Stimulated activated CD4-positive, alpha-beta T cell treated with anti-CD3 and anti-CD28 coated beads, Interleukin-2, amount 100 ng/mL, for 24 hours (primary cell): ENCODE measurements at regions not wholly inside any gene's neighbourhood (a gene's known extent, or its start where the extent isn't known, plus 50 kb on each side); places are given as distances from the start of the nearest gene placed in this dataset.

Experiments used
- DNase-seq, 2 donors: peaks; one replicate each; pipeline ENCODE4 v3.0.0-alpha.2; 2020

- DNase-seq: peak in 1 of 2 donors; percentile 52
These were observed 64.9 kb upstream of the POLG start for GRCh38 chr15:89399238-89400115.

DNA sequence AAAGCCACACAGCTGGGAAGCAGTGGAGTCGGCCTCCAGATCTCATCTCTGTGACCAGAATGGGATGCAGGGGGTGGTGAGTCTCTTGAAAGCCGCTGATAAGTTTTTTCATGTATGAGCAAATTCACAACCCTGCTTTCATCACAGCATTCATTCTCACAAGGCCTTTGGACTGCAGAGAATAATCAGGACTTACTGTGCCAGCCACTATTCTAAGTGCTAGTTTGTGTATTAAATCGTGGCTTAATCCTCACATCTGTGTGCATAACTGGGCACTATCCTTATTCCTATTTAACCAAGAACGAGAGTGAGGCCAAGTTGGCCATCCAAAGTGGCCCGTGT, 64.2 kb upstream of the POLG start:
- DNase-seq: no peak

GRCh38 chr15:89397653-89398023, 63.0 kb upstream of the POLG start:
- DNase-seq: no peak

- DNase-seq: no peak
These were observed 62.4 kb upstream of the POLG start for GRCh38 chr15:89396723-89397652.

DNA sequence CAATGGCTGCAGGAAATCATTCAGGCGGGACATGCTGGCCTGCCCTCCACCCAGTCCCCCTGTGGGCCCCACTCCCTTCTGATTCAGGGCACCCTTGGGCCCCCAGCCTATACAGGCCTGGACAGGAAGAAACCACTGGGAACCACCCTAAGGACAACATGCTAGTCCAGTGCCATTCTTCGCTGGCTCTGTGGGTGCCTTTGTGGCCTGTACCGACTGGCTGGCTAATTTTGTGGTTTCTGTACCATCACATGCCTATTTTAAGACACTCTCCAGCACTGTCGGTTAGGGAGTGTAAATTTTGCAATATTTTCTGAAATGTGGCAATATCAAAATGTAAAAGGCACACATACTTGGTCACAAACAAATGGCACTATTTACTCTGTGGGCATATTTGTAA, 61.4 kb upstream of the POLG start:
- DNase-seq: no peak

DNA sequence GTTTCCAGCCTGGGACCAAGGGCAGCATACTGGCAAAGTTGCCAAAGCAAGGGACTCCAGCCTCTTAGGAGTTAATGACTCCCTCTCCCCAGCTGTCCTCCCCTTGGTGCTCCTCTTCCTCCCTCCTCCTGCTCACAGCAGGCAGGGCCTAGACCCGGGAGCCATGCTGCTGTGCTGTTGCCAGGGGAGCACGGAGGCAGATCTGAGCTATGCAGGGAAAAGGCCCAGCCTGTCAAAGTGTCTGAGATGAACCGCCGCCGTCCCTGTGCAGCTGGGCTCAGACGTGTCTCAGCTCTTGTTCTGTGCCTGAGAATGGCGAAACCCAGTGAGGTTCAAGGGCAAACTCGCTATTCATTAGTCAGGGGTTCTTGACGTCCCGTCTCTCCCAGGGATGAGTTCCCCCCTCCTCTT, 60.8 kb upstream of the POLG start:
- no peak for DNase-seq

GRCh38 chr15:89395031-89395430, 60.4 kb upstream of the POLG start:
- no peak for DNase-seq

DNA sequence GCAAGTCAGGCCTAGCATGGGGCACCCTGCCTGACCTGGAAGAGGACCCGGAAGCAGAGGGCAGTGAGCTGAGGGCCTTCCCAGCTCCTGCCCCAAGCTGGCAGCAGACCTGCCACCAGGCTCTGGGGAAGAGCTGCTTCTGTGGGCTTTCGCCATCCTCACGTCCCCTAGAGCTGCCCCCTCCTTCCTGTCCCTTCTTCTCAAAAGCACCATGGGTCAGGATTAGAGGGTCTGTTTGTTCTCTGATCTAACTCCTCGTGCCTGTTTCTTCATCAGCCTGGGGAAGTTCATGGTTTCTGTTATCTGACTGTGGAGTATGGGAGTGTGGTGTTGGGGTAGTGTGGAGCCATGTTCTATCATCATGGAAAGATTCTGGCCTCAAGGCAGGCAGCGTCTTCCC, 58.4 kb upstream of the POLG start:
- DNase-seq: no peak

- DNase-seq: no peak
These were observed 57.1 kb upstream of the POLG start for GRCh38 chr15:89391685-89392257.

GRCh38 chr15:89389841-89390603, 55.4 kb upstream of the POLG start:
- no peak for DNase-seq

- no peak for DNase-seq
These were observed 52.7 kb upstream of the POLG start for GRCh38 chr15:89387140-89387903.

- no peak for DNase-seq
These were observed 51.1 kb upstream of the POLG start for GRCh38 chr15:89385596-89386331.
